ENCODE measurements at regions not wholly inside any gene's neighbourhood (a gene's known extent, or its start where the extent isn't known, plus 50 kb on each side); places are given as distances from the start of the nearest gene placed in this dataset.

DNA sequence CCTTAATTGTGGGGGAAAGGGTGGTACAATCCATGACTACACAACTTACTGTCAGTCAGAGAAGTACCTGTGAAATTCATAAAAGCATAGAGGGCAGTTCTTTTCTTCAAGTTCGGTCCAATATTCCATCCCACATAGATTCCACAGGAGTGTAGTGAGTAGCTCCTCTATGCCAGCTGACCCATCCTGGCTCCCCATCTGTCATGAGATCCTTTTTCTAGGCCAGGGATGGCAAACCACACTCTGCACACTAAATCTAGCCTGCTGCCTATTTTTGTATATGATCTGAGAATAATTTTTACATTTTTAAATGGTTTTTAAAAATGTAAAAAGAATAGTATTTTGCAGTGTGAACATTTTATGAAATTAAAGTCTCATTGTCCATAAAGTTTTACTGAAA, 107.0 kb upstream of the TSPAN2 start:
- no peak for TF ChIP-seq POLR2A (IDR thresholded peaks at IDR 0.05; ENCODE audit: low read depth, low read length)
- no peak for TF ChIP-seq ZNF384 (IDR thresholded peaks at IDR 0.05; ENCODE audit: borderline replicate concordance, low read depth, low read length)
- no peak for TF ChIP-seq BACH1 (IDR thresholded peaks at IDR 0.05; ENCODE audit: borderline replicate concordance)
- TF ChIP-seq CHD2 (IDR thresholded peaks at IDR 0.05; ENCODE audit: borderline replicate concordance, low read depth, low read length), result no peak
- TF ChIP-seq, protein P1, sequence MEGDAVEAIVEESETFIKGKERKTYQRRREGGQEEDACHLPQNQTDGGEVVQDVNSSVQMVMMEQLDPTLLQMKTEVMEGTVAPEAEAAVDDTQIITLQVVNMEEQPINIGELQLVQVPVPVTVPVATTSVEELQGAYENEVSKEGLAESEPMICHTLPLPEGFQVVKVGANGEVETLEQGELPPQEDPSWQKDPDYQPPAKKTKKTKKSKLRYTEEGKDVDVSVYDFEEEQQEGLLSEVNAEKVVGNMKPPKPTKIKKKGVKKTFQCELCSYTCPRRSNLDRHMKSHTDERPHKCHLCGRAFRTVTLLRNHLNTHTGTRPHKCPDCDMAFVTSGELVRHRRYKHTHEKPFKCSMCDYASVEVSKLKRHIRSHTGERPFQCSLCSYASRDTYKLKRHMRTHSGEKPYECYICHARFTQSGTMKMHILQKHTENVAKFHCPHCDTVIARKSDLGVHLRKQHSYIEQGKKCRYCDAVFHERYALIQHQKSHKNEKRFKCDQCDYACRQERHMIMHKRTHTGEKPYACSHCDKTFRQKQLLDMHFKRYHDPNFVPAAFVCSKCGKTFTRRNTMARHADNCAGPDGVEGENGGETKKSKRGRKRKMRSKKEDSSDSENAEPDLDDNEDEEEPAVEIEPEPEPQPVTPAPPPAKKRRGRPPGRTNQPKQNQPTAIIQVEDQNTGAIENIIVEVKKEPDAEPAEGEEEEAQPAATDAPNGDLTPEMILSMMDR (IDR thresholded peaks at IDR 0.05 in 2 of 3, conservative IDR thresholded peaks at IDR 0.05 in 1 of 3; ENCODE audit: control insufficient read depth in 2 of 3, extremely low read depth in 1 of 3, insufficient read depth in 1 of 3, low read depth in 3 of 3, low read length in 3 of 3), result no peak
- TF ChIP-seq, protein P2, sequence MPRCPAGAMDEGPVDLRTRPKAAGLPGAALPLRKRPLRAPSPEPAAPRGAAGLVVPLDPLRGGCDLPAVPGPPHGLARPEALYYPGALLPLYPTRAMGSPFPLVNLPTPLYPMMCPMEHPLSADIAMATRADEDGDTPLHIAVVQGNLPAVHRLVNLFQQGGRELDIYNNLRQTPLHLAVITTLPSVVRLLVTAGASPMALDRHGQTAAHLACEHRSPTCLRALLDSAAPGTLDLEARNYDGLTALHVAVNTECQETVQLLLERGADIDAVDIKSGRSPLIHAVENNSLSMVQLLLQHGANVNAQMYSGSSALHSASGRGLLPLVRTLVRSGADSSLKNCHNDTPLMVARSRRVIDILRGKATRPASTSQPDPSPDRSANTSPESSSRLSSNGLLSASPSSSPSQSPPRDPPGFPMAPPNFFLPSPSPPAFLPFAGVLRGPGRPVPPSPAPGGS (IDR thresholded peaks at IDR 0.05; ENCODE audit: borderline replicate concordance, insufficient read depth, low read depth, low read length, poor library complexity, severe bottlenecking), result no peak
- TF ChIP-seq CBX5 (IDR thresholded peaks at IDR 0.05; ENCODE audit: low read depth), result no peak
- TF ChIP-seq NFIC (IDR thresholded peaks at IDR 0.05; ENCODE audit: low read depth, low read length), result no peak
- TF ChIP-seq ZNF274 (IDR thresholded peaks at IDR 0.05; ENCODE audit: insufficient read depth, insufficient read length), result no peak
- TF ChIP-seq SREBF2 (IDR thresholded peaks at IDR 0.05; ENCODE audit: low read length), result no peak
- no peak for TF ChIP-seq JUNB (IDR thresholded peaks at IDR 0.05)
- TF ChIP-seq, protein P3, sequence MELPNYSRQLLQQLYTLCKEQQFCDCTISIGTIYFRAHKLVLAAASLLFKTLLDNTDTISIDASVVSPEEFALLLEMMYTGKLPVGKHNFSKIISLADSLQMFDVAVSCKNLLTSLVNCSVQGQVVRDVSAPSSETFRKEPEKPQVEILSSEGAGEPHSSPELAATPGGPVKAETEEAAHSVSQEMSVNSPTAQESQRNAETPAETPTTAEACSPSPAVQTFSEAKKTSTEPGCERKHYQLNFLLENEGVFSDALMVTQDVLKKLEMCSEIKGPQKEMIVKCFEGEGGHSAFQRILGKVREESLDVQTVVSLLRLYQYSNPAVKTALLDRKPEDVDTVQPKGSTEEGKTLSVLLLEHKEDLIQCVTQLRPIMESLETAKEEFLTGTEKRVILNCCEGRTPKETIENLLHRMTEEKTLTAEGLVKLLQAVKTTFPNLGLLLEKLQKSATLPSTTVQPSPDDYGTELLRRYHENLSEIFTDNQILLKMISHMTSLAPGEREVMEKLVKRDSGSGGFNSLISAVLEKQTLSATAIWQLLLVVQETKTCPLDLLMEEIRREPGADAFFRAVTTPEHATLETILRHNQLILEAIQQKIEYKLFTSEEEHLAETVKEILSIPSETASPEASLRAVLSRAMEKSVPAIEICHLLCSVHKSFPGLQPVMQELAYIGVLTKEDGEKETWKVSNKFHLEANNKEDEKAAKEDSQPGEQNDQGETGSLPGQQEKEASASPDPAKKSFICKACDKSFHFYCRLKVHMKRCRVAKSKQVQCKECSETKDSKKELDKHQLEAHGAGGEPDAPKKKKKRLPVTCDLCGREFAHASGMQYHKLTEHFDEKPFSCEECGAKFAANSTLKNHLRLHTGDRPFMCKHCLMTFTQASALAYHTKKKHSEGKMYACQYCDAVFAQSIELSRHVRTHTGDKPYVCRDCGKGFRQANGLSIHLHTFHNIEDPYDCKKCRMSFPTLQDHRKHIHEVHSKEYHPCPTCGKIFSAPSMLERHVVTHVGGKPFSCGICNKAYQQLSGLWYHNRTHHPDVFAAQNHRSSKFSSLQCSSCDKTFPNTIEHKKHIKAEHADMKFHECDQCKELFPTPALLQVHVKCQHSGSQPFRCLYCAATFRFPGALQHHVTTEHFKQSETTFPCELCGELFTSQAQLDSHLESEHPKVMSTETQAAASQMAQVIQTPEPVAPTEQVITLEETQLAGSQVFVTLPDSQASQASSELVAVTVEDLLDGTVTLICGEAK (IDR thresholded peaks at IDR 0.05; ENCODE audit: borderline replicate concordance), result no peak

Data from GM12878 (cell line).